NCI-H446 (cell line): ENCODE measurements at regions not wholly inside any gene's neighbourhood (a gene's known extent, or its start where the extent isn't known, plus 50 kb on each side); places are given as distances from the start of the nearest gene placed in this dataset.
"Not testable (repeated sequence)": the region's sequence is repeated elsewhere in the genome, so short reads cannot be mapped to it uniquely, and the experiment has no call there.

Source experiments
- DNase-seq, 2 experiments: peaks; one replicate each; lab custom pipeline; 2025; lab: John Stamatoyannopoulos, UW

- no peak for DNase-seq
Observed at GRCh38 chr14:105600939-105601359, 74.6 kb downstream of the TMEM121 start.

GRCh38 chr14:105601360-105602242, 75.2 kb downstream of the TMEM121 start:
- DNase-seq: no peak

GRCh38 chr14:105602243-105602750, 75.9 kb downstream of the TMEM121 start:
- no peak for DNase-seq

- no peak for DNase-seq
Observed at GRCh38 chr14:105602799-105603793, 76.7 kb downstream of the TMEM121 start.

- not testable (repeated sequence) for DNase-seq
Observed at GRCh38 chr14:105604531-105605463, 78.4 kb downstream of the TMEM121 start.

GRCh38 chr14:105605464-105606304, 79.3 kb downstream of the TMEM121 start:
- DNase-seq: no peak

GRCh38 chr14:105606305-105606975, 80.1 kb downstream of the TMEM121 start:
- DNase-seq: not testable (repeated sequence)

GRCh38 chr14:105607025-105607424, 80.6 kb downstream of the TMEM121 start:
- DNase-seq: not testable (repeated sequence)

- not testable (repeated sequence) for DNase-seq
Observed at GRCh38 chr14:105614987-105615386, 88.6 kb downstream of the TMEM121 start.

- DNase-seq: not testable (repeated sequence)
Observed at GRCh38 chr14:105615986-105616801, 89.8 kb downstream of the TMEM121 start.

GRCh38 chr14:105616802-105617192, 90.4 kb downstream of the TMEM121 start:
- DNase-seq: no peak

GRCh38 chr14:105617201-105617777, 90.9 kb downstream of the TMEM121 start:
- no peak for DNase-seq

GRCh38 chr14:105617805-105618204, 91.4 kb downstream of the TMEM121 start:
- DNase-seq: not testable (repeated sequence)

- DNase-seq: not testable (repeated sequence)
Observed at GRCh38 chr14:105619324-105619723, 92.9 kb downstream of the TMEM121 start.

GRCh38 chr14:105620178-105620864, 93.9 kb downstream of the TMEM121 start:
- not testable (repeated sequence) for DNase-seq

- DNase-seq: not testable (repeated sequence)
Observed at GRCh38 chr14:105620865-105621471, 94.6 kb downstream of the TMEM121 start.
